ENCODE measurements at regions not wholly inside any gene's neighbourhood (a gene's known extent, or its start where the extent isn't known, plus 50 kb on each side); places are given as distances from the start of the nearest gene placed in this dataset.

- TF ChIP-seq CTCF (IDR thresholded peaks at IDR 0.05 in 8 of 11, conservative IDR thresholded peaks at IDR 0.05 in 3 of 11) (no peak), POLR2A (IDR thresholded peaks at IDR 0.05) (no peak)
Observed at GRCh38 chr7:93830141-93830925, 60.2 kb downstream of the TFPI2 start.

Data from spleen (tissue), 7 donors.